Liver (tissue), 3 donors: ENCODE measurements at regions not wholly inside any gene's neighbourhood (a gene's known extent, or its start where the extent isn't known, plus 50 kb on each side); places are given as distances from the start of the nearest gene placed in this dataset.

Experiments used
- ATF3 ChIP-seq: IDR thresholded peaks from 2 replicates; pipeline ENCODE4 v1.6.1; 2016; ENCODE audit warnings: antibody characterized with exemption
- CTCF ChIP-seq: fragments of 150-350 bp; IDR thresholded peaks from 2 replicates; pipeline ENCODE4 v1.5.1; 2017; ENCODE audit warnings: improper control_type of control experiment, low read depth, low read length; ENCODE audit not compliant: missing input control
- EGR1 ChIP-seq, 2 donors: IDR thresholded peaks; 2 replicates each; pipeline ENCODE4 v1.6.1; 2016 to 2018; ENCODE audit warnings: antibody characterized with exemption in 2 of 2, low read depth in 2 of 2
- FOXA1 ChIP-seq: IDR thresholded peaks from 2 replicates; pipeline ENCODE4 v1.6.1; 2016; ENCODE audit warnings: antibody characterized with exemption
- GABPA ChIP-seq, 2 donors: IDR thresholded peaks in 1 of 2; conservative IDR thresholded peaks in 1 of 2; 2 replicates each; pipeline ENCODE4 v1.6.1; 2016; ENCODE audit warnings: antibody characterized with exemption in 2 of 2, mild to moderate bottlenecking in 1 of 2, moderate library complexity in 1 of 2
- JUND ChIP-seq, 2 donors: IDR thresholded peaks; 2 replicates each; pipeline ENCODE4 v1.6.1; 2016; ENCODE audit warnings: antibody characterized with exemption in 2 of 2
- MAX ChIP-seq: IDR thresholded peaks from 2 replicates; pipeline ENCODE4 v1.6.1; 2016; ENCODE audit warnings: antibody characterized with exemption
- NR2F2 ChIP-seq: IDR thresholded peaks from 2 replicates; pipeline ENCODE4 v1.6.1; 2016; ENCODE audit warnings: antibody characterized with exemption
- RAD21 ChIP-seq, 2 donors: IDR thresholded peaks; 2 replicates each; pipeline ENCODE4 v1.6.1; 2016; ENCODE audit warnings: antibody characterized with exemption in 2 of 2, mild to moderate bottlenecking in 2 of 2
- REST ChIP-seq: IDR thresholded peaks from 2 replicates; pipeline ENCODE4 v1.6.1; 2016; ENCODE audit warnings: antibody characterized with exemption, mild to moderate bottlenecking
- TAF1 ChIP-seq: conservative IDR thresholded peaks from 2 replicates; pipeline ENCODE4 v1.6.1; 2016; ENCODE audit warnings: antibody characterized with exemption, mild to moderate bottlenecking
- YY1 ChIP-seq: IDR thresholded peaks from 2 replicates; pipeline ENCODE4 v1.6.1; 2016; ENCODE audit warnings: antibody characterized with exemption, mild to moderate bottlenecking
- donor health status: healthy.
- donor health status: healthy.

GRCh38 chr14:85316701-85317410 is 213.1 kb upstream of the FLRT2 start:
- TF ChIP-seq CTCF, result no peak
- no peak for TF ChIP-seq MAX
- TF ChIP-seq JUND (IDR thresholded peaks at IDR 0.05), result no peak
- no peak for TF ChIP-seq REST
- no peak for TF ChIP-seq ATF3
- TF ChIP-seq RAD21 (IDR thresholded peaks at IDR 0.05), result no peak
- TF ChIP-seq FOXA1, result no peak
- no peak for TF ChIP-seq YY1
- no peak for TF ChIP-seq GABPA (IDR thresholded peaks at IDR 0.05 in 1 of 2, conservative IDR thresholded peaks at IDR 0.05 in 1 of 2)
- no peak for TF ChIP-seq NR2F2
- no peak for TF ChIP-seq EGR1 (IDR thresholded peaks at IDR 0.05; ENCODE audit: low read depth in 2 of 2)
- no peak for TF ChIP-seq TAF1
